Posterior vena cava (tissue), 2 donors: ENCODE measurements at regions not wholly inside any gene's neighbourhood (a gene's known extent, or its start where the extent isn't known, plus 50 kb on each side); places are given as distances from the start of the nearest gene placed in this dataset.

Source experiments
- DNase-seq: peaks from one replicate; pipeline ENCODE4 v3.0.0-alpha.2; 2020; ENCODE audit warnings: low spot score
- intact Hi-C, 2 donors: fragments of 100-400 bp; cut with DNase I; formaldehyde crosslinking; loops; one replicate each; pipeline versions ENCODE4 v1.14.1 to v1.14.2; 2022 to 2023
- donor health status: DM: yes; HTN: yes; CAD: no.
- donor health status: DM: yes; HTN: yes; CAD: no.

GRCh38 chr3:72310419-72311380 is 525.8 kb upstream of the PROK2 start:
- intact Hi-C loops, result no loop called here
- no peak for DNase-seq

- intact Hi-C loops, result no loop called here
- no peak for DNase-seq
Observed at GRCh38 chr3:72309661-72310418, 524.9 kb upstream of the PROK2 start.

- intact Hi-C loops, result no loop called here
- no peak for DNase-seq
Observed at GRCh38 chr3:72308641-72309040, 523.7 kb upstream of the PROK2 start.

GRCh38 chr3:72307438-72308115 is 522.6 kb upstream of the PROK2 start:
- no peak for DNase-seq
- intact Hi-C loops, result no loop called here

- intact Hi-C loops, result no loop called here
- DNase-seq, result no peak
Observed at GRCh38 chr3:72306800-72307341, 521.9 kb upstream of the PROK2 start.

GRCh38 chr3:72303926-72304325 is 519.0 kb upstream of the PROK2 start:
- intact Hi-C loops, result no loop called here
- DNase-seq, result no peak

- no peak for DNase-seq
- intact Hi-C loops, result no loop called here
Observed at GRCh38 chr3:72301779-72302178, 516.8 kb upstream of the PROK2 start.

- intact Hi-C loops, result no loop called here
Observed at GRCh38 chr3:72300621-72301020, 515.7 kb upstream of the PROK2 start.

GRCh38 chr3:72299823-72300222 is 514.9 kb upstream of the PROK2 start:
- intact Hi-C loops, result no loop called here
- no peak for DNase-seq

More at GRCh38 chr3:72300621-72301020, 515.7 kb upstream of the PROK2 start:
- DNase-seq, result no peak

GRCh38 chr3:72299321-72299802 is 514.4 kb upstream of the PROK2 start:
- intact Hi-C loops, result no loop called here

GRCh38 chr3:72298201-72299152 is 513.5 kb upstream of the PROK2 start:
- intact Hi-C loops, result no loop called here
- DNase-seq, result no peak

More at GRCh38 chr3:72299321-72299802, 514.4 kb upstream of the PROK2 start:
- no peak for DNase-seq

- DNase-seq, result no peak
- intact Hi-C loops, result no loop called here
Observed at GRCh38 chr3:72297481-72297880, 512.5 kb upstream of the PROK2 start.

GRCh38 chr3:72296477-72297111 is 511.6 kb upstream of the PROK2 start:
- no peak for DNase-seq
- intact Hi-C loops, result no loop called here

- DNase-seq, result no peak
- intact Hi-C loops, result no loop called here
Observed at GRCh38 chr3:72295962-72296450, 511.1 kb upstream of the PROK2 start.

GRCh38 chr3:72295276-72295961 is 510.5 kb upstream of the PROK2 start:
- DNase-seq, result no peak

GRCh38 chr3:72290859-72291638 is 506.1 kb upstream of the PROK2 start:
- no peak for DNase-seq
- intact Hi-C loops, result no loop called here

More at GRCh38 chr3:72295276-72295961, 510.5 kb upstream of the PROK2 start:
- intact Hi-C loops, result no loop called here
